ENCODE measurements at regions not wholly inside any gene's neighbourhood (a gene's known extent, or its start where the extent isn't known, plus 50 kb on each side); places are given as distances from the start of the nearest gene placed in this dataset.
"Not testable (repeated sequence)": the region's sequence is repeated elsewhere in the genome, so short reads cannot be mapped to it uniquely, and the experiment has no call there.

- H3K4me1 Mint-ChIP-seq; H3K27ac Mint-ChIP-seq; ATAC-seq; H3K27me3 Mint-ChIP-seq (ENCODE audit: low read depth); H3K4me3 Mint-ChIP-seq; POLR2A ChIA-PET; CTCF ChIA-PET: not testable (repeated sequence)
- Mint-ChIP-seq H3K36me3 (peaks cover 53% of the 10 kb centered on the region), H3K9me3 (peaks cover 84% of the 10 kb centered on the region)
- DNase-seq (ENCODE audit: low spot score), result peak; percentile 16
Observed at GRCh38 chr5:68048054-68048453, 167.5 kb upstream of the PIK3R1 start.

GRCh38 chr5:68047035-68047434 is 168.5 kb upstream of the PIK3R1 start:
- TF ChIP-seq AR (CRISPR knock-in tag; IDR thresholded peaks at IDR 0.05), result no peak
- no peak for TF ChIP-seq SMAD3 (CRISPR knock-in tag; IDR thresholded peaks at IDR 0.05; ENCODE audit: borderline replicate concordance)
- no peak for TF ChIP-seq ATF2 (CRISPR knock-in tag; IDR thresholded peaks at IDR 0.05; ENCODE audit: borderline replicate concordance, low read depth)
- TF ChIP-seq NFYB (CRISPR knock-in tag; conservative IDR thresholded peaks at IDR 0.05; ENCODE audit: low read depth), result no peak
- no peak for TF ChIP-seq MYBL2 (CRISPR knock-in tag; IDR thresholded peaks at IDR 0.05)
- TF ChIP-seq SOX15 (CRISPR knock-in tag; IDR thresholded peaks at IDR 0.05), result no peak
- TF ChIP-seq TCF7 (CRISPR knock-in tag; IDR thresholded peaks at IDR 0.05; ENCODE audit: low read depth), result no peak
- no peak for TF ChIP-seq CBFB (CRISPR knock-in tag; IDR thresholded peaks at IDR 0.05; ENCODE audit: low read depth)
- TF ChIP-seq SP1 (CRISPR knock-in tag; conservative IDR thresholded peaks at IDR 0.05), result no peak
- TF ChIP-seq FOXJ3 (CRISPR knock-in tag; IDR thresholded peaks at IDR 0.05; ENCODE audit: borderline replicate concordance), result no peak
- POLR2A ChIA-PET, result no interaction called here
- CTCF ChIA-PET, result no interaction called here
- Mint-ChIP-seq H3K9me3 (peaks cover 75% of the 10 kb centered on the region), H3K27ac (no peak overlapping the region), H3K27me3 (ENCODE audit: low read depth) (no peaks in the 10 kb centered on the region; the same call in 1 of the 2 replicates), H3K36me3 (peaks cover 54% of the 10 kb centered on the region), H3K4me1 (peaks cover 2% of the 10 kb centered on the region), H3K4me3 (no peak overlapping the region)
- DNase-seq (ENCODE audit: low spot score) (no peak), ATAC-seq (no peak)

GRCh38 chr5:68046445-68046844 is 169.1 kb upstream of the PIK3R1 start:
- H3K36me3 Mint-ChIP-seq, result peaks cover 54% of the 10 kb centered on the region
- ChIA-PET CTCF (no interaction called here), POLR2A (no interaction called here)
- peaks cover 69% of the 10 kb centered on the region for H3K9me3 Mint-ChIP-seq
- H3K27me3 Mint-ChIP-seq (ENCODE audit: low read depth), result no peaks in the 10 kb centered on the region; the same call in 1 of the 2 replicates
- ATAC-seq, result no peak
- no peak for DNase-seq (ENCODE audit: low spot score)
- no peak overlapping the region for H3K4me3 Mint-ChIP-seq
- TF ChIP-seq IRF1 (CRISPR knock-in tag; IDR thresholded peaks at IDR 0.05), result no peak
- no peak overlapping the region for H3K27ac Mint-ChIP-seq
- H3K4me1 Mint-ChIP-seq, result peaks cover 7% of the 10 kb centered on the region

- peaks cover 7% of the 10 kb centered on the region for H3K4me1 Mint-ChIP-seq
- POLR2A ChIA-PET, result interaction anchor here (0.7 kb wide), 1 partner anchor 98 kb away, joined by 3 read pairs; no protein-coding TSS in a partner anchor
- H3K4me3 Mint-ChIP-seq, result no peak overlapping the region
- H3K36me3 Mint-ChIP-seq, result peaks cover 15% of the 10 kb centered on the region
- H3K9me3 Mint-ChIP-seq, result peaks cover 25% of the 10 kb centered on the region
- CTCF ChIA-PET, result no interaction called here
- H3K27me3 Mint-ChIP-seq (ENCODE audit: low read depth), result no peaks in the 10 kb centered on the region
- ATAC-seq, result peak; percentile 51
- H3K27ac Mint-ChIP-seq, result no peak overlapping the region
- TF ChIP-seq ZNF121 (CRISPR knock-in tag; IDR thresholded peaks at IDR 0.05) (peak; percentile 71; the same call in 1 of the 2 replicates), FOXP4 (CRISPR knock-in tag; IDR thresholded peaks at IDR 0.05) (no peak)
- DNase-seq (ENCODE audit: low spot score), result no peak
Observed at GRCh38 chr5:68041293-68041692, 174.3 kb upstream of the PIK3R1 start.

All from WTC11 (cell line).